ENCODE measurements at regions not wholly inside any gene's neighbourhood (a gene's known extent, or its start where the extent isn't known, plus 50 kb on each side); places are given as distances from the start of the nearest gene placed in this dataset.
A peak's percentile ranks its signal among the peaks of the same experiment; 100 is the strongest.

DNA sequence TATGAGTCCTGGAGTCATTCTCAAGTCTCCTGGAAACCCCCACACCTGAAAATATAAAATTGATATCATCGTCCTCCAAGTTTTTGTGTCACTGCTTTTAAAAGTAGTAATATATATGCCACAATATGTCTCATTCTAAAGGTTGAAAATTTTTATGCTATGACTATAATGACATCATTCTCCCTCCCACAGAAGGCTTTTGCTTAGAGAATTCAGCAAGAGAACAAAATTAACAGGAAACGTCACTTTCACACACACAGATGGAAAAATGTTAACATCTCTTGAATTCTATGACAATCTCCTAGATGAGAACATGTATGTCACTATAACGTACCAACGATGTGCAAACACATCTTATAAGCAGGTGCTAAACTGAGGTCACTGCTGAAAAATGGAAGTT, 498.3 kb downstream of the FOXG1 start:
- TF ChIP-seq, protein P1, sequence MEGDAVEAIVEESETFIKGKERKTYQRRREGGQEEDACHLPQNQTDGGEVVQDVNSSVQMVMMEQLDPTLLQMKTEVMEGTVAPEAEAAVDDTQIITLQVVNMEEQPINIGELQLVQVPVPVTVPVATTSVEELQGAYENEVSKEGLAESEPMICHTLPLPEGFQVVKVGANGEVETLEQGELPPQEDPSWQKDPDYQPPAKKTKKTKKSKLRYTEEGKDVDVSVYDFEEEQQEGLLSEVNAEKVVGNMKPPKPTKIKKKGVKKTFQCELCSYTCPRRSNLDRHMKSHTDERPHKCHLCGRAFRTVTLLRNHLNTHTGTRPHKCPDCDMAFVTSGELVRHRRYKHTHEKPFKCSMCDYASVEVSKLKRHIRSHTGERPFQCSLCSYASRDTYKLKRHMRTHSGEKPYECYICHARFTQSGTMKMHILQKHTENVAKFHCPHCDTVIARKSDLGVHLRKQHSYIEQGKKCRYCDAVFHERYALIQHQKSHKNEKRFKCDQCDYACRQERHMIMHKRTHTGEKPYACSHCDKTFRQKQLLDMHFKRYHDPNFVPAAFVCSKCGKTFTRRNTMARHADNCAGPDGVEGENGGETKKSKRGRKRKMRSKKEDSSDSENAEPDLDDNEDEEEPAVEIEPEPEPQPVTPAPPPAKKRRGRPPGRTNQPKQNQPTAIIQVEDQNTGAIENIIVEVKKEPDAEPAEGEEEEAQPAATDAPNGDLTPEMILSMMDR (IDR thresholded peaks at IDR 0.05; ENCODE audit: low read depth, low read length, missing control alignments), result no peak
- no peak overlapping the region for H3K4me3 ChIP-seq (replicated peaks; ENCODE audit: low read depth, low read length)
- DNase-seq (ENCODE audit: extremely low read depth, low read depth), result no peak

GRCh38 chr14:29265852-29266251, 499.3 kb downstream of the FOXG1 start:
- TF ChIP-seq, protein P1 (IDR thresholded peaks at IDR 0.05; ENCODE audit: low read depth, low read length, missing control alignments), result no peak
- no peak for DNase-seq (ENCODE audit: extremely low read depth, low read depth)

DNA sequence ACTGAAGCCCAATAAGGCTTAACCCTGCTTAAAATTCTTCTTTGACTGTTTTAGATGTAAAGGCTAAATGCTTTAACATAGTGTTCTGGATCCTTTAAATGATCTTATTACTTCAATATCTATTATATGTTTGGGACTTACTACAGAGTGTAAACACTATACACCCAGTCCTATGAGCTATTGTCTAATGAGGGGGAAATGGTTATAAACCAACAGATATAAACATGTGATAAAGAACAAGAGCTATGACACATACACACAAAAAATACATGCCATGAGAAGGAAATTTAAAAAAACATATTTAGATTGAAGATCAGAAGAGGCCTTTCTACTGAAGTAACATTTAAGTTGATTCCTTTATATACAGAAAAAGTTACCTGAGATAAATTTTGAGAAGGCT, 505.1 kb downstream of the FOXG1 start:
- no peak overlapping the region for H3K4me3 ChIP-seq (replicated peaks; ENCODE audit: low read depth, low read length)
- TF ChIP-seq, protein P1 (IDR thresholded peaks at IDR 0.05; ENCODE audit: low read depth, low read length, missing control alignments), result no peak
- DNase-seq (ENCODE audit: extremely low read depth, low read depth), result no peak

More at GRCh38 chr14:29265852-29266251, 499.3 kb downstream of the FOXG1 start:
- no peak overlapping the region for H3K4me3 ChIP-seq (replicated peaks; ENCODE audit: low read depth, low read length)

GRCh38 chr14:29273513-29273912, 506.9 kb downstream of the FOXG1 start:
- DNase-seq (ENCODE audit: extremely low read depth, low read depth), result no peak
- TF ChIP-seq, protein P1 (IDR thresholded peaks at IDR 0.05; ENCODE audit: low read depth, low read length, missing control alignments), result peak; percentile 14
- H3K4me3 ChIP-seq (replicated peaks; ENCODE audit: low read depth, low read length), result no peak overlapping the region

- H3K4me3 ChIP-seq (replicated peaks; ENCODE audit: low read depth, low read length), result no peak overlapping the region
- no peak for DNase-seq (ENCODE audit: extremely low read depth, low read depth)
- TF ChIP-seq, protein P1 (IDR thresholded peaks at IDR 0.05; ENCODE audit: low read depth, low read length, missing control alignments), result no peak
Measured at GRCh38 chr14:29274890-29275596, 508.5 kb downstream of the FOXG1 start.

- DNase-seq (ENCODE audit: extremely low read depth, low read depth), result no peak
- TF ChIP-seq, protein P1 (IDR thresholded peaks at IDR 0.05; ENCODE audit: low read depth, low read length, missing control alignments), result no peak
- H3K4me3 ChIP-seq (replicated peaks; ENCODE audit: low read depth, low read length), result no peak overlapping the region
Measured at GRCh38 chr14:29278301-29279263, 512.0 kb downstream of the FOXG1 start.
